ENCODE measurements at regions not wholly inside any gene's neighbourhood (a gene's known extent, or its start where the extent isn't known, plus 50 kb on each side); places are given as distances from the start of the nearest gene placed in this dataset.

- WGBS: 80% methylated on average over 15 of the region's 15 CpGs
- Histone ChIP-seq H3K9ac (ENCODE audit: low read depth, low read length) (no peak overlapping the region), H3K4me3 (ENCODE audit: low read length) (no peak overlapping the region), H3K36me3 (ENCODE audit: insufficient read depth, low read length) (no peaks in the 10 kb centered on the region), H3K4me1 (ENCODE audit: insufficient read depth, low read length) (peaks cover 10% of the 10 kb centered on the region; the same call in 1 of the 2 replicates), H3K9me3 (ENCODE audit: insufficient read depth, low read depth, low read length) (no peaks in the 10 kb centered on the region), H3K27ac (ENCODE audit: low read depth, low read length) (no peak overlapping the region), H3K27me3 (ENCODE audit: insufficient read depth, low read length) (no peaks in the 10 kb centered on the region)
These were observed 140.3 kb downstream of the CYRIA start for GRCh38 chr2:16525265-16525887.

DNA sequence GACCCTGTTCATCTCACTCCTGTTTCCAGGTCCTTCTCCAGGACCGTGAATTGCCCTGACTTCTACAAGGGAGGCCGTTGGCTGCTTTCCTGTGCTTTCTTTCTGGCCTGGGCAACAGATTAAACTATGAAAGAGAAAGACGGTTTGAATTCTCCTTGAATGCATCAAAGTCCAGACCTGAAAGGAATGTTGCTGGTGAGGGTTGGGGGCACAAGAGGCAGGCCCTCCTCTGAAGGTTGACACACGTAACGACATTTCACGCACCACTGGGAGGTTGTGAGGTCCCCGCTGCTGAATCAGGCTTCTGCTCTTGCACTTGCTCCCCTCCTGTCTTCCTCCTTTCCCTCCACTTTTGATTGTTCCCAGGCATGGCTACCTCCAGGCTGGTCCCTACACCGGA lies 141.9 kb downstream of the CYRIA start:
- Histone ChIP-seq H3K27ac (ENCODE audit: low read depth, low read length) (no peak overlapping the region), H3K27me3 (ENCODE audit: insufficient read depth, low read length) (no peaks in the 10 kb centered on the region), H3K9ac (ENCODE audit: low read depth, low read length) (no peak overlapping the region), H3K4me3 (ENCODE audit: low read length) (no peak overlapping the region), H3K4me1 (ENCODE audit: insufficient read depth, low read length) (peaks cover 10% of the 10 kb centered on the region; the same call in 1 of the 2 replicates), H3K9me3 (ENCODE audit: insufficient read depth, low read depth, low read length) (no peaks in the 10 kb centered on the region), H3K36me3 (ENCODE audit: insufficient read depth, low read length) (no peaks in the 10 kb centered on the region)
- WGBS: 79% methylated on average over 8 of the region's 8 CpGs

GRCh38 chr2:16522031-16522831 lies 143.4 kb downstream of the CYRIA start:
- no peaks in the 10 kb centered on the region for H3K36me3 ChIP-seq (ENCODE audit: insufficient read depth, low read length)
- H3K9ac ChIP-seq (ENCODE audit: low read depth, low read length): no peak overlapping the region
- no peak overlapping the region for H3K4me3 ChIP-seq (ENCODE audit: low read length)
- no peak overlapping the region for H3K27ac ChIP-seq (ENCODE audit: low read depth, low read length)
- H3K9me3 ChIP-seq (ENCODE audit: insufficient read depth, low read depth, low read length): no peaks in the 10 kb centered on the region
- peaks cover 10% of the 10 kb centered on the region; the same call in 1 of the 2 replicates for H3K4me1 ChIP-seq (ENCODE audit: insufficient read depth, low read length)
- no peaks in the 10 kb centered on the region for H3K27me3 ChIP-seq (ENCODE audit: insufficient read depth, low read length)
- WGBS: 86% methylated on average over 13 of the region's 13 CpGs

- Histone ChIP-seq H3K36me3 (ENCODE audit: insufficient read depth, low read length) (no peaks in the 10 kb centered on the region), H3K27me3 (ENCODE audit: insufficient read depth, low read length) (no peaks in the 10 kb centered on the region), H3K4me3 (ENCODE audit: low read length) (no peak overlapping the region), H3K9me3 (ENCODE audit: insufficient read depth, low read depth, low read length) (no peaks in the 10 kb centered on the region), H3K27ac (ENCODE audit: low read depth, low read length) (no peak overlapping the region), H3K4me1 (ENCODE audit: insufficient read depth, low read length) (peaks cover 10% of the 10 kb centered on the region; the same call in 1 of the 2 replicates), H3K9ac (ENCODE audit: low read depth, low read length) (no peak overlapping the region)
- 60% methylated on average over 1 of the region's 1 CpG for WGBS
These were observed 144.7 kb downstream of the CYRIA start for GRCh38 chr2:16520891-16521290.

- 76% methylated on average over 4 of the region's 4 CpGs for WGBS
- H3K9ac ChIP-seq (ENCODE audit: low read depth, low read length): no peak overlapping the region
- H3K27me3 ChIP-seq (ENCODE audit: insufficient read depth, low read length): no peaks in the 10 kb centered on the region
- no peaks in the 10 kb centered on the region for H3K9me3 ChIP-seq (ENCODE audit: insufficient read depth, low read depth, low read length)
- no peaks in the 10 kb centered on the region for H3K4me1 ChIP-seq (ENCODE audit: insufficient read depth, low read length)
- no peak overlapping the region for H3K27ac ChIP-seq (ENCODE audit: low read depth, low read length)
- no peaks in the 10 kb centered on the region for H3K36me3 ChIP-seq (ENCODE audit: insufficient read depth, low read length)
- H3K4me3 ChIP-seq (ENCODE audit: low read length): no peak overlapping the region
These were observed 149.9 kb downstream of the CYRIA start for GRCh38 chr2:16515696-16516095.

DNA sequence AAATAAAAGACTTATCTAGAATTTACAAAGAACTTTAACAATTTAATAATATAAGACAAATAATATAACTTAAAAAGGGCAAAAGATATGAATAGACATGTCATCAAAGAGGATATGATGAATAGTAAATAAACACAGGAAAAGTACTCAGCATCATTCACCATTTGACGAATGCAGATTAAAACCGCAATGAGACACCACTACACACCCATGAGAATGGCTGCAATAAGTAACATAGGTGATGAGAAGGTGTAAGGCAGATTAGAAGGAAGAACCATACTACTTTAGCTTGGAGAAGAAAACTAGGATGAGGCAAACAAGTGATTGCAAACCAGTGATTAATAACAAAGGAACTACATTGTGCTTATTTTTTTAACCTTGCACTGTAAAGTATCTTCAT lies 152.0 kb downstream of the CYRIA start:
- Histone ChIP-seq H3K4me3 (ENCODE audit: low read length) (no peak overlapping the region), H3K9me3 (ENCODE audit: insufficient read depth, low read depth, low read length) (no peaks in the 10 kb centered on the region), H3K27ac (ENCODE audit: low read depth, low read length) (no peak overlapping the region), H3K4me1 (ENCODE audit: insufficient read depth, low read length) (no peaks in the 10 kb centered on the region), H3K36me3 (ENCODE audit: insufficient read depth, low read length) (no peaks in the 10 kb centered on the region), H3K27me3 (ENCODE audit: insufficient read depth, low read length) (peaks cover 12% of the 10 kb centered on the region; the same call in 1 of the 2 replicates), H3K9ac (ENCODE audit: low read depth, low read length) (no peak overlapping the region)
- 100% methylated on average over 1 of the region's 2 CpGs for WGBS

DNA sequence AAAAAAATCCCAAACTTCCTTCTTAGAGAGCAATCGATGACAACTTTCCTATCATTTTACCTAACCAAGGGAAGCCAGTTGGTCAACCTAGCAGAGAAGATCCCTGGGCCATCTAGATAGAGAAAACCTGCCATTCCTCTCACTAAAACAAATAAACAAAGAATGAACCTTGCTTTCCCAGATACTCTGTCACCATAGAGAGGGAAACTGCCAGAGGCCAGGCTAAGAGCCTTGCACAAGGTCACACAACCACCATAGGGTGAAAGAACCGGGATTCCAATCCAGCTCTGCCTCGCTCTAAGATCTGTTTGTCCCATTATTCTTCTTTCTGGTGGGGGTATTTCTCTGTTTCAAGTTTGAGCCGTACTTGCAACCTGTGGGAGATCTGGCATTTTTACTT lies 154.6 kb downstream of the CYRIA start:
- Histone ChIP-seq H3K9me3 (ENCODE audit: insufficient read depth, low read depth, low read length) (no peaks in the 10 kb centered on the region), H3K4me3 (ENCODE audit: low read length) (no peak overlapping the region), H3K36me3 (ENCODE audit: insufficient read depth, low read length) (no peaks in the 10 kb centered on the region), H3K27me3 (ENCODE audit: insufficient read depth, low read length) (peaks cover 27% of the 10 kb centered on the region), H3K4me1 (ENCODE audit: insufficient read depth, low read length) (peaks cover 8% of the 10 kb centered on the region), H3K27ac (ENCODE audit: low read depth, low read length) (no peak overlapping the region), H3K9ac (ENCODE audit: low read depth, low read length) (no peak overlapping the region)
- WGBS: 93% methylated on average over 4 of the region's 4 CpGs

- Histone ChIP-seq H3K27ac (ENCODE audit: low read depth, low read length) (no peak overlapping the region), H3K9ac (ENCODE audit: low read depth, low read length) (no peak overlapping the region), H3K4me1 (ENCODE audit: insufficient read depth, low read length) (peaks cover 8% of the 10 kb centered on the region), H3K27me3 (ENCODE audit: insufficient read depth, low read length) (peaks cover 27% of the 10 kb centered on the region), H3K36me3 (ENCODE audit: insufficient read depth, low read length) (no peaks in the 10 kb centered on the region), H3K4me3 (ENCODE audit: low read length) (no peak overlapping the region), H3K9me3 (ENCODE audit: insufficient read depth, low read depth, low read length) (no peaks in the 10 kb centered on the region)
- 79% methylated on average over 3 of the region's 3 CpGs for WGBS
These were observed 156.6 kb downstream of the CYRIA start for GRCh38 chr2:16509042-16509441.

- H3K9ac ChIP-seq (ENCODE audit: low read depth, low read length): no peak overlapping the region
- peaks cover 8% of the 10 kb centered on the region for H3K4me1 ChIP-seq (ENCODE audit: insufficient read depth, low read length)
- H3K4me3 ChIP-seq (ENCODE audit: low read length): peak overlapping the region; percentile 56; the same call in 1 of the 2 replicates
- H3K27ac ChIP-seq (ENCODE audit: low read depth, low read length): no peak overlapping the region
- peaks cover 27% of the 10 kb centered on the region for H3K27me3 ChIP-seq (ENCODE audit: insufficient read depth, low read length)
- WGBS: 30% methylated on average over 12 of the region's 12 CpGs
- H3K36me3 ChIP-seq (ENCODE audit: insufficient read depth, low read length): no peaks in the 10 kb centered on the region
- H3K9me3 ChIP-seq (ENCODE audit: insufficient read depth, low read depth, low read length): no peaks in the 10 kb centered on the region
These were observed 157.2 kb downstream of the CYRIA start for GRCh38 chr2:16508490-16508851.

- peak overlapping the region; percentile 56 for H3K4me3 ChIP-seq (ENCODE audit: low read length)
- WGBS: 7% methylated on average over 58 of the region's 58 CpGs
These were observed 157.8 kb downstream of the CYRIA start for GRCh38 chr2:16507655-16508489.

DNA sequence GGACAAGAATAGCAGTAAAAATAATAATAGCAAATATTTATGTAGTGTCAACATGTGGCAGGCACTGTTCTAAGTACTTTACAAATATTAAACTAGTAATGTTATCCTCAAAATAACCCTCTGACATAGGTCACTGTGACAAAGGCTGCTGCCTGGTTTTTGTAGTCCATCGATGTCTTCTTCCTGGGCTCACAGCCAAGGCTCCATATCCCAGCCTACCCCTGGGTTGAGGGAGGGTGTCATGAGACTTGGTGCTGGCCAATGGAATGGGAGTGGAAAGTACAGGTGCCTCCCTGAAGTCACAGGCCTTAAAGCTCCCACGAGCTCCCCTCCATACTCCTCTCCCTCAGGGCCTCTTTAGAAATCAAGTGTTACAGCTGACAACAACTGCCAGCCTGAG lies 159.3 kb downstream of the CYRIA start:
- Histone ChIP-seq H3K4me1 (ENCODE audit: insufficient read depth, low read length) (peaks cover 8% of the 10 kb centered on the region), H3K27ac (ENCODE audit: low read depth, low read length) (no peak overlapping the region), H3K9me3 (ENCODE audit: insufficient read depth, low read depth, low read length) (no peaks in the 10 kb centered on the region), H3K36me3 (ENCODE audit: insufficient read depth, low read length) (no peaks in the 10 kb centered on the region), H3K27me3 (ENCODE audit: insufficient read depth, low read length) (peaks cover 27% of the 10 kb centered on the region), H3K4me3 (ENCODE audit: low read length) (no peak overlapping the region), H3K9ac (ENCODE audit: low read depth, low read length) (no peak overlapping the region)
- 90% methylated on average over 2 of the region's 2 CpGs for WGBS

More at GRCh38 chr2:16507655-16508489, 157.8 kb downstream of the CYRIA start:
- Histone ChIP-seq H3K27ac (ENCODE audit: low read depth, low read length) (no peak overlapping the region), H3K27me3 (ENCODE audit: insufficient read depth, low read length) (peaks cover 27% of the 10 kb centered on the region), H3K4me1 (ENCODE audit: insufficient read depth, low read length) (peaks cover 8% of the 10 kb centered on the region), H3K36me3 (ENCODE audit: insufficient read depth, low read length) (no peaks in the 10 kb centered on the region), H3K9me3 (ENCODE audit: insufficient read depth, low read depth, low read length) (no peaks in the 10 kb centered on the region), H3K9ac (ENCODE audit: low read depth, low read length) (peak overlapping the region; percentile 60)
